Stimulated activated CD4-positive, alpha-beta T cell treated with anti-CD3 and anti-CD28 coated beads, Interleukin-4, amount 100 ng/mL, for 4 hours (primary cell): ENCODE measurements at regions not wholly inside any gene's neighbourhood (a gene's known extent, or its start where the extent isn't known, plus 50 kb on each side); places are given as distances from the start of the nearest gene placed in this dataset.

Source experiments
- DNase-seq, 2 experiments: peaks; one replicate each; pipeline ENCODE4 v3.0.0-alpha.2; 2020

GRCh38 chr16:85971902-85972638 lies 73.1 kb downstream of the IRF8 start:
- no peak for DNase-seq

- no peak for DNase-seq
Observed at GRCh38 chr16:85974428-85975375, 75.7 kb downstream of the IRF8 start.

GRCh38 chr16:85975451-85975981 lies 76.6 kb downstream of the IRF8 start:
- no peak for DNase-seq

- no peak for DNase-seq
Observed at GRCh38 chr16:85978291-85978775, 79.4 kb downstream of the IRF8 start.

GRCh38 chr16:85978976-85979375 lies 80.0 kb downstream of the IRF8 start:
- DNase-seq: no peak

GRCh38 chr16:85979605-85980004 lies 80.6 kb downstream of the IRF8 start:
- DNase-seq: no peak

- no peak for DNase-seq
Observed at GRCh38 chr16:85980686-85981085, 81.7 kb downstream of the IRF8 start.

GRCh38 chr16:85981826-85982562 lies 83.0 kb downstream of the IRF8 start:
- DNase-seq: no peak

- DNase-seq: no peak
Observed at GRCh38 chr16:85982563-85982939, 83.6 kb downstream of the IRF8 start.

- no peak for DNase-seq
Observed at GRCh38 chr16:85983064-85983463, 84.1 kb downstream of the IRF8 start.

GRCh38 chr16:85983606-85984230 lies 84.8 kb downstream of the IRF8 start:
- DNase-seq: no peak

- DNase-seq: no peak
Observed at GRCh38 chr16:85984231-85984880, 85.4 kb downstream of the IRF8 start.

- no peak for DNase-seq
Observed at GRCh38 chr16:85984947-85985451, 86.0 kb downstream of the IRF8 start.

GRCh38 chr16:85986931-85987749 lies 88.2 kb downstream of the IRF8 start:
- peak; percentile 26 to 62 for DNase-seq

- DNase-seq: no peak
Observed at GRCh38 chr16:85987750-85988078, 88.8 kb downstream of the IRF8 start.

- DNase-seq: no peak
Observed at GRCh38 chr16:85988306-85988705, 89.3 kb downstream of the IRF8 start.

GRCh38 chr16:85988723-85989313 lies 89.9 kb downstream of the IRF8 start:
- DNase-seq: peak in 1 of 2 experiments; percentile 33

GRCh38 chr16:85989376-85989775 lies 90.4 kb downstream of the IRF8 start:
- DNase-seq: no peak

GRCh38 chr16:85989863-85990643 lies 91.1 kb downstream of the IRF8 start:
- no peak for DNase-seq
